SKM-1 treated with dmso at 0.1 percent for 144 hours (cell line): ENCODE measurements at regions not wholly inside any gene's neighbourhood (a gene's known extent, or its start where the extent isn't known, plus 50 kb on each side); places are given as distances from the start of the nearest gene placed in this dataset.

Experiments
- DNase-seq: peaks from one replicate; lab custom pipeline; 2025; ENCODE audit not compliant: unreplicated experiment; lab: John Stamatoyannopoulos, UW

- no peak for DNase-seq
These were observed 764.3 kb downstream of the QKI start for GRCh38 chr6:164178679-164179332.

DNA sequence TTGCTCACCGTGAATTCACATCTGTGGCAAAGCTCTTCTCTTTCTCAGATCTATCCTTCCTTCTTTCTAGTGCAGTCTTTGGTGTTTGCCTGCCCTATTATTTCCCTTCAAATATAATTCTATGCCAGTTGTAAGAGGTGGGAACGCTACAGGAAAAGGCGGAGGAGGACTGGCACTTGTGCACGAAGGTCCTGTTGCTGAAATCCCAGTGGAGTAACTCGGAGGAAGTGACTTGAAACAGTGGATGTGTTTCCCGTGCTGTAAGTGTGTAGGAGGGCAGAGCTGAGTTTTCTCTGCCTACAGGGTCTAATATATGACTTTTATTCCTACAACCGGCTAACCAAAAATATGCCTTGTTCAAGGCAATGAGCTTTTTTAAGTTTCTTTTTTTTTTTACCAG, 754.8 kb downstream of the QKI start:
- DNase-seq: no peak

DNA sequence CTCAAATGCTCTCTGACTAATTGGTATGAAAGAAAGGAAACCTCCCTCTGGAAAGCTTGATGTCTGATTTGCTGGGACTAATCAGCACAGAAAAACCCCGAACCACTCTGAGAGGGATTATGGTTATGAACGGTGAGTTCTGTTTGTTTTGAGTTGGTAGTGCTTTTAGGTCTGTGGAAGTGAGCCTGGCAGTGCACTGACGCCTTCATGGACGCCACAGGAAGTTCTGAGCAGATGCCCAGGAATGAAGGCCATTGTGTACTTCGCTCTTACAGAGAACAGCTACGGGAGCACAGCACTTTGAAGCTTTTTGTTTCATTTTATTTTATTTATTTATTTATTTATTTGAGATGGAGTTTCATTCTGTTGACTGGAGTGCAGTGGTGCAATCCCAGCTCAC, 754.1 kb downstream of the QKI start:
- DNase-seq: no peak

DNA sequence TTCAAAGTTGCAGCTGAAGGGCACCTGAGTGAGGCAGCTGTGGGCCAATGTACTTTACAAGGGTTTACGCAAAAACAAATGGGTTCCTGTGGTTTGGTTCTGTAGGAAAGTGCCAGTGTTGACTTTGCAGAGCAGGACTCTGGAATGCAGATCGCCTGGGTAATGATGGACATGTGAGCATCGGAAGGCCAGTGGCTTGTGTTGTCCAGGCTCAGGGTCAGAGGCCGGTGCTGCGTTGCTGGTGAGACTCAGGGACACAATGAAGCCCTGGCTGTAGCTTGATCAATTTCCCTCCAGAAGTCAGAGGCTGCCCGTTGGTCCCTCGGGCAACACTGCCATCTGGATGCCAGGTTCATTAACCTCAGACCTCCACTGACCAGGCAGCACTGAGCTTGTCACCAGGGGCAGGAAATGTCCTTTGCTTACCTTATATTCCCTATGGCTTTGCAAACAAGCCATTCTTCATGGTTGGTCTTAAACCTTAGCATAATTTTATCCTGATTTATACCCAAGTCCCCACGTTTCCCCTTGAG, 753.4 kb downstream of the QKI start:
- no peak for DNase-seq

DNA sequence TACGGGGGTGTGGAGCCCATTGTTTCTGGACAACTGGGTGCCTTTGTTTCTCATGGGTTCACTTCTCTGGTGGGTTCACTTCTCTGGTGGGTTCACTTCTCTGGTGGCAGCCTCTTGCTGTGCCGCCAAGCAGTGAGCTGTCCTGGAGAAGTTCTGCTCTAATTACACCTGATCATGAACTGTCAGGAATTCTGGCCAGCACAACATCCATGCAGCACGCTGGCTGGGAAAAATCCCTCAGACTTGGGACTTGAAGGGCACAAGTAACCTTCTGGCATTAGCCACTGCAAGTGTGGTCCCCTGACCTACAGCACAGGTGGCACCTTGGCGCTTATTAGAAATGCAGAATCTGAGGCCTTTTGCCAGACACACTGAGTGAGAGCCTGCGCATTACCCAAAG, 752.5 kb downstream of the QKI start:
- DNase-seq: no peak

DNA sequence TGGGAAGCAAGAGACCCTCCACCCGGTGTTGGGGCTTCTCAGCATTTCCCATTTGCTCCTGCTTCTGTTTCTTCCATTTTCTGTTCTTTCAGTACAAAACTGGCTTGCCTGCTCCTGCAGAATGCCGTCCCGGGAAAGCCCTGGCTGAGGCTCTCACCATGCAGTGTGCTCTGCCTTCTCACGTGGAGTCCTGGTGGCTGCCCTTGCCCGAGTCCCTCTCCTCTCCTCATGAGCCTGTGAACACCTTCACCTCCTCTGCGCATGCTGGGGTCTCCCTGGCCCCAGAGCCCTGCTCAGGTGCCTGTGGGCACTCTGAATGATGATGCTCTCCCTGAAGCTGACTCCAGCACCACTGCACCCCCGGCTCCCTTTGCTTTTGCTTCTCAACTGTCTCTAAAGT, 752.0 kb downstream of the QKI start:
- no peak for DNase-seq

DNA sequence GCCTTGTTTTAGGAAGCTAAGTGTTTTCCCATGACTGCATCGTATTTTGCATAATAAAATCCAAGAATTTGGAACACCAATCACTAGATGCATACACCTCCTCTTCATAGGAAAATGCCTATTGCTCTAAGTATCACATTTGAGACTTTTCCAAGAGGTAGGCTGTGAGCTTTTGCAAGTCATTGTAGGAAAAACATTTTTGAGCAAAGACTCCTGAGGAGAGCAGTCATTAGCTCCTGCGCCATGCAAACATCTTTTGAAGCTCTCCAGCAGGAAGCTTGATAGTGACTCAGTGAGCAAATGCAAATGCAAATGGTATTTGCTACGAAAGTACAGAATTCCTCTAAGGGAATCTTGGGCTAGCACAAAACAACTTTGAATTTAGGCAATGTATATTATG, 750.4 kb downstream of the QKI start:
- no peak for DNase-seq

GRCh38 chr6:164163239-164163638, 748.7 kb downstream of the QKI start:
- no peak for DNase-seq

- DNase-seq: no peak
These were observed 744.5 kb downstream of the QKI start for GRCh38 chr6:164159061-164159460.

GRCh38 chr6:164154588-164154987, 740.1 kb downstream of the QKI start:
- no peak for DNase-seq

GRCh38 chr6:164152611-164153010, 738.1 kb downstream of the QKI start:
- DNase-seq: no peak

- no peak for DNase-seq
These were observed 736.9 kb downstream of the QKI start for GRCh38 chr6:164151161-164152120.

DNA sequence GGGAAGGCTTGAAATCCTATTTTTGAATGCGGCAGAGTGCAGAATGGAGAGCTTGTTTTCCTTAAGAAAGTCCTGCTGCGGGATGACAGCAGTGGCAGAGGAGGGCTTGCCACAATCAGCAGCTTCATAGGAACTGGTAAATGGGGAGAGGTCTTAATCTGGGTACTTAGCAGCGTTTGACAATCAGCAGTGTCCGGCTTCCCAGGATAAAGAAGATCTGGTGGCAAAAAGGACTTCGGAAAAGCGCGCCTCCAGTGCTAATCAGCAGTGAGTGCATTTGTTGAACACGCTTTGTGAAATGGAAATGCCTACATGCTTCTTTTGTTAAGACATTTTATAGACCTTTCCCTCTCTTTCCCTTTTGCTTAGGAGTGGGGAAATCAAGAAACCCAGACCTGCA, 735.7 kb downstream of the QKI start:
- DNase-seq: no peak

GRCh38 chr6:164148788-164149187, 734.3 kb downstream of the QKI start:
- DNase-seq: no peak

- no peak for DNase-seq
These were observed 729.8 kb downstream of the QKI start for GRCh38 chr6:164144316-164144715.

DNA sequence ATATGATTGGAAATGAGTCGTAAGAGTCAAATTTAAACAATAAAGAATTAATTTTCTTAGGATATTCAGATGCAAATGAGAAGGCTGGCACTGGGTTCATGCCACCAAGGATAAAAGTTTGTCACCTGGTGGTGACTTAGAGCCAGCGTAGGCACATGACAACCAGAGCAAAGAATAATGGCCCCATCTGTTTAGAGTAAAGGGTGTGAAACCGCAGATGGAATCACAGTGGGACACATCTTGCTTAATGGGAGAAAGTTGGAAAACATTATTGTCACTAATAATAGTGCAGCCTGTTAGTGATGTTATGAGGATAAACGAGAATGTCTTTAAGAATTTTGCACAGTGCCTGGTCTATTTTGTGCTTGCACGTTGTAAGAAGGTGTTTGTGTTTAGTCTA, 727.8 kb downstream of the QKI start:
- no peak for DNase-seq

GRCh38 chr6:164135511-164136132, 721.1 kb downstream of the QKI start:
- DNase-seq: no peak

DNA sequence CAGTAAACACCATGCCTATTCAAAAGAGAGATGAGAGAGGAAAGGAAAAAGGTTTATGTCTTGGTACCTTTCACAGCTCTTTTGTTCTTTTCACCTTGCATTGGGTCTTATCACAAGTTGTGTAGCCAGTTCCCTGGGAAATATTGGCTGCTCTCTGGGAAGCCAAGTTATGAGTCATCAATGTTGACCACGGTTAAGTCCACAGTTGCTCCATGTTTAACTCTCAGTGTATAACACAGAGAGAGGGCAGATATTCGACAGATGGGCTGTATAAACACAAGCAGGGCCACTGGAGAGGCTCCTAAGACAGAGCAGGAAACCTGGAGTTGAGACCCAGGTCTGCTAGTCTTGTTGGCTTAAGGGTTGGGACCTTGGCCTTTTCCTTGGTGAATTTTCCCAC, 718.6 kb downstream of the QKI start:
- DNase-seq: no peak

GRCh38 chr6:164130585-164130984, 716.1 kb downstream of the QKI start:
- DNase-seq: no peak

- DNase-seq: no peak
These were observed 715.6 kb downstream of the QKI start for GRCh38 chr6:164130151-164130550.

- no peak for DNase-seq
These were observed 714.7 kb downstream of the QKI start for GRCh38 chr6:164129218-164129617.

DNA sequence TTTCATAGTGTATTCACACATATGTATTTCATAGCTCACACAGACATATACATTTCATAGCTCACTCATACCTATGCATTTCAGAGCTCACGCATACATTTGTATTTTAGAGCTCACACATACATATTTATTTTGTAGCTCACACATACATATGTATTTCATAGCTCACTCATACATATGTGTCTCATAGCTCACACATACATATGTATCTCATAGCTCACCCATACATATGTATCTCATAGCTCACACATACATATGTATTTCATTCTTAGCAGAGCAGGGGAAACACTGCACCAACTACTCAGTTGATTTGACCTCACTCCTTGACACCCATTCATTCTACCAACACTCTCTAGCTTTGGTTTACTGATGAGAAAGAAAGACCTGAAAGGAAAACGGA, 713.6 kb downstream of the QKI start:
- DNase-seq: no peak
